WERI-Rb-1 (cell line): ENCODE measurements at regions not wholly inside any gene's neighbourhood (a gene's known extent, or its start where the extent isn't known, plus 50 kb on each side); places are given as distances from the start of the nearest gene placed in this dataset.

Source experiments
- DNase-seq: peaks from one replicate; pipeline ENCODE4 v3.0.0-alpha.2; 2020
- H3K27ac ChIP-seq: fragments of 250-450 bp; sonication (Bioruptor Pico); 2 replicates; pipeline ENCODE4 v1.5.1; 2020; ENCODE audit warnings: mild to moderate bottlenecking, moderate library complexity
- H3K27me3 ChIP-seq: fragments of 250-450 bp; sonication (Bioruptor Pico); 2 replicates; pipeline ENCODE4 v1.5.1; 2021; ENCODE audit warnings: mild to moderate bottlenecking, low read depth, moderate library complexity; ENCODE audit not compliant: insufficient read depth, severe bottlenecking
- H3K36me3 ChIP-seq: fragments of 250-450 bp; sonication (Bioruptor Pico); 2 replicates; pipeline ENCODE4 v1.5.1; 2020; ENCODE audit warnings: mild to moderate bottlenecking, moderate library complexity
- H3K4me3 ChIP-seq: 2 replicates; pipeline ENCODE4 v1.5.1; 2011; ENCODE audit warnings: low read depth, mild to moderate bottlenecking, control low read depth, low read length
- H3K9me3 ChIP-seq: fragments of 250-450 bp; sonication (Bioruptor Pico); 2 replicates; pipeline ENCODE4 v1.5.1; 2021; ENCODE audit warnings: mild to moderate bottlenecking, moderate library complexity; ENCODE audit not compliant: severe bottlenecking
- TF ChIP-seq, protein P1 (sequence below): IDR thresholded peaks from 2 replicates; pipeline ENCODE4 v1.5.1; 2011; ENCODE audit warnings: low read depth, mild to moderate bottlenecking, control low read depth, inconsistent platforms, low read length

DNA sequence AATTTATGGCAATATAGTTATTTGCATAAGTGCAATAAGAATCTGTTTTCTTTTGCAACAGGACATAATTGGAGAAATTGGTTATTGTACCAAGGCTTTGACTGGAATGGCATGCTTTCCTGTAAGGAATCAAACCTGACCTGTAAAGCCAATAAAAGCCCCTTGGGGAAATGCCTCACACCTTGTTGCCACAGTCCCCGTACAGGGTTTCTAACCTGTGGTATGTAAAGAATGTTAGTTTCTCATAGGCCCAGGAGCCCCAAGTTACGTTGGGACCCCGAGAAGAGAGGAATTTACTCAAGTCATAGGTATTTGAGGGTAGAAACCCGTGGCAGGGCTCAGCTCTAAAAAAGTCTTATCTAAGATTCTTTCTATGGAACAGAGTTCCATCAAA lies 441.4 kb downstream of the IGSF11 start:
- TF ChIP-seq, protein P1, sequence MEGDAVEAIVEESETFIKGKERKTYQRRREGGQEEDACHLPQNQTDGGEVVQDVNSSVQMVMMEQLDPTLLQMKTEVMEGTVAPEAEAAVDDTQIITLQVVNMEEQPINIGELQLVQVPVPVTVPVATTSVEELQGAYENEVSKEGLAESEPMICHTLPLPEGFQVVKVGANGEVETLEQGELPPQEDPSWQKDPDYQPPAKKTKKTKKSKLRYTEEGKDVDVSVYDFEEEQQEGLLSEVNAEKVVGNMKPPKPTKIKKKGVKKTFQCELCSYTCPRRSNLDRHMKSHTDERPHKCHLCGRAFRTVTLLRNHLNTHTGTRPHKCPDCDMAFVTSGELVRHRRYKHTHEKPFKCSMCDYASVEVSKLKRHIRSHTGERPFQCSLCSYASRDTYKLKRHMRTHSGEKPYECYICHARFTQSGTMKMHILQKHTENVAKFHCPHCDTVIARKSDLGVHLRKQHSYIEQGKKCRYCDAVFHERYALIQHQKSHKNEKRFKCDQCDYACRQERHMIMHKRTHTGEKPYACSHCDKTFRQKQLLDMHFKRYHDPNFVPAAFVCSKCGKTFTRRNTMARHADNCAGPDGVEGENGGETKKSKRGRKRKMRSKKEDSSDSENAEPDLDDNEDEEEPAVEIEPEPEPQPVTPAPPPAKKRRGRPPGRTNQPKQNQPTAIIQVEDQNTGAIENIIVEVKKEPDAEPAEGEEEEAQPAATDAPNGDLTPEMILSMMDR, result no peak
- Histone ChIP-seq H3K27me3 (peaks cover 13% of the 10 kb centered on the region), H3K27ac (no peak overlapping the region), H3K4me3 (no peak overlapping the region), H3K36me3 (no peaks in the 10 kb centered on the region), H3K9me3 (peaks cover 8% of the 10 kb centered on the region)
- DNase-seq, result no peak

DNA sequence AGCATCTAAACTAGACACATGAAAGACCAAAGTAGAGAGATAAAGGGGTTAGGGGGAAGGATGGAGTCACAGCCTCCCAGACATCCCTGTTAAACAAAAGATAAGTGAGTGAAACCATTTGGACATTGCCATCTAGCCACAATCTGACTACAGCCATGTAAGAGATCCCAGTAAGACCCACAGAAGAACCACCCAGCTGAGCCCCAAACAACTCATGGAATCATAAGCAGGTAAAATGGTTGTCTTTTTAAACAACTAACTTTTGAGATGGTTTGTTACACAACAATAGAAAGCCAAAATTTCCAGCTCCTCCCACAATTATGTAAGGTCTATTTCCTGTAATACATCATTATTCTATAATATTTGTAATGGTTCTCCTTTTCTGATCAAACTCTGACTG lies 437.5 kb downstream of the IGSF11 start:
- Histone ChIP-seq H3K27ac (no peak overlapping the region), H3K36me3 (no peaks in the 10 kb centered on the region), H3K27me3 (peaks cover 26% of the 10 kb centered on the region), H3K9me3 (peaks cover 8% of the 10 kb centered on the region), H3K4me3 (no peak overlapping the region)
- TF ChIP-seq, protein P1, result no peak
- DNase-seq, result no peak

DNA sequence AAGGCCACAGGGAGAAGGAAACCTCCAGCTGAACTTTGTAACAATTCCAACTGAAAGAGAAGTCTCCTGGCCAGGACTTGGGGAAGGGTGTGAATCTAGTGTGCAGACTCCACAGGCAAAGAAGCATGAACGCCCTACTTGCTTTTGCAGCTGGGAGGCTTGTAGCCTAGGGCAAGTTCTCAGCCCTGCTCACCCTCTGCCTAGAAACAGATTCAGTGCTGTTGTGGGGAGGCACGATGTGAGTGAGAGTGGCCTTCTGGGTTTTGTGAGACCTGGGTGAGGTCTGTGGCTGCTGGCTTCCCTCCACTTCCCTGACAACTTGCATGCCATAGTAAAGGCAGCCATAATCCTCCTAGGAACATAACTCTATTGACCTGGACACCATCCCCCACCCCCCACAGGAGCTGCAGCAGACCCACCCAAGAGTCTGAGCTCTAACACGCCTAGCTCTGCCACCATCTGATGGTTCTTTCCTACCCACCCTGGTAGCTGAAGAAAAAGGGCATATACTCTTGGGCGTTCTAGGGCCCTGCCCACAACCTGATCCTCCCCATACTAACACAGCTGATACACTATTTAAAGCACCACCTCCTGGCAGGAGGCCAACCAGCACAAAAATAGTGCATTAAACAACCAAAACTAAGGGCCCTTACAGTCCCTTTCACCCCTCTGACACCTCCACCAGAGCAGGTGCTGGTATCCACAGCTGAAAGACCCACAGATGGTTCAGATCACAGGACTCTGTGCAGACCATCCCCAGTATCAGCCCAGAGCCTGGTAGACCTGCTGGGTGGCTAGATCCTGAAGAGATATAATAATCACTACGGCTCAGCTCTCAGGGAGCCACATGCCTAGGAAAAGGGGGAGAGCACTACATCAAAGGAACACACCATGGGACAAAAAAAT lies 426.5 kb downstream of the IGSF11 start:
- no peak for DNase-seq

DNA sequence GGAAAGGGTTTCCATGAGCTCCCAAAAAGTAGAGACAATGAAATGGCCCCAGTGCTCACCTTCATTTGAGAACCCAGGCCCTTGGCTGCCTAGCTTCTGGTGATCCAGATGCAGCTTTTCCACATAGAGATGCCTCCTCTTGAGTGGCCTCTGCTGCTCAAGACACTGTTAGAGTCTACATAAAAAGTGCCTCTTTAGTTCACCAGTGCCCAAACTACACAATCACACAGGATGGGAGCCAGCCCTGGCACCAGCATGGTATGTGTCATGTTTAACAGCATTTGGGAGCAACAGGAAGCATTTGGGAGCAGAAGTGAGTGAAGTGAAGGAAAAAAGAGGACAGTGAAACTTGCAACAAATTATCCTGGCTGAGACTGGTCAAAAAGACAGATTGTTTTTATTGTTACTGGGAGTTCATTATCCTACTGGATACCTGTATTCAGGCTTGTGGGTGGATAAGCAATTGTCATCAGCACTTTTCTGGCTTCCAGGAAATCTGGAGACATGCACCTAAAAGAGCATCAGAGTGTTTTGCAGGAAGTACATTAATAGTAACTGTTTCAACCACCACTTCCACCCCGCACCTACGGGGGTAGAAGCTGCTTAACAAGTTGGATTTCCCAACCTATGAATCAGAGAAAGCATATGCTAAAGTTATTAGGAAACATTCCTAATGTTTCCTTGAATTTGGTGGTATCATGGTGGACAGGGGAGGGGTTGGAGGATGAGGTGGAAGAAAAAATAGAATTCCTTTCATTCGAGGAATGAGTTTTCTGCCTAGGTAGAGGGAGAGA lies 416.2 kb downstream of the IGSF11 start:
- H3K27ac ChIP-seq, result no peak overlapping the region
- TF ChIP-seq, protein P1, result no peak
- no peak for DNase-seq
- no peaks in the 10 kb centered on the region for H3K27me3 ChIP-seq
- no peak overlapping the region for H3K4me3 ChIP-seq
- H3K36me3 ChIP-seq, result no peaks in the 10 kb centered on the region
- H3K9me3 ChIP-seq, result no peaks in the 10 kb centered on the region

More for the DNA sequence above, 426.5 kb downstream of the IGSF11 start:
- Histone ChIP-seq H3K36me3 (no peaks in the 10 kb centered on the region), H3K9me3 (no peaks in the 10 kb centered on the region), H3K4me3 (no peak overlapping the region), H3K27me3 (peaks cover 15% of the 10 kb centered on the region), H3K27ac (no peak overlapping the region)
- TF ChIP-seq, protein P1, result no peak

DNA sequence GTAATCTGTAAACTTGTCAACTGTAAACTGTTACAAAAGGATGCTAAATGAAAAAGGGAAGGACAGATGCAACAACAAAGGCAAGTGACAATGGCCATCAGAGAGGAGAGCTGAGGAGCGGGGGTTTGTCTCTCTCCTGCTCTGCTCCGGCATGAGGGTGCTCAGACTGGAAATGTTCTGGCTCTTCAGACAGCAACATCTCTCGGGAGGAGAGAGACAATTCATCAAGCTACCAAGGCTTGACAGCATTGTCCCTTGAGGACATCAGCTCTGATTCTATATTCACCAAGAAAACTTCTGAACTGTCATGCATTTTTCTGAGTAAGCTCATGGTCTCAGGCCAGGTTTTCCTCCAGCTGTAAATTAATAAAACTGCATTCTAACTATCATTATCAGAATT lies 408.2 kb downstream of the IGSF11 start:
- H3K27me3 ChIP-seq, result peaks cover 39% of the 10 kb centered on the region

More for the DNA sequence above, 408.2 kb downstream of the IGSF11 start:
- Histone ChIP-seq H3K4me3 (no peak overlapping the region), H3K9me3 (no peaks in the 10 kb centered on the region), H3K27ac (no peak overlapping the region), H3K36me3 (no peaks in the 10 kb centered on the region)
- TF ChIP-seq, protein P1, result no peak
- DNase-seq, result no peak
